Right kidney (tissue), 1 donor: ENCODE measurements at regions not wholly inside any gene's neighbourhood (a gene's known extent, or its start where the extent isn't known, plus 50 kb on each side); places are given as distances from the start of the nearest gene placed in this dataset.
"Not testable (repeated sequence)": the region's sequence is repeated elsewhere in the genome, so short reads cannot be mapped to it uniquely, and the experiment has no call there.

Experiments used
- DNase-seq: peaks from one replicate; pipeline ENCODE4 v3.0.0-alpha.2; 2016

GRCh38 chr13:68784275-68784674, 1323.4 kb upstream of the ATXN8OS start:
- DNase-seq = no peak

DNA sequence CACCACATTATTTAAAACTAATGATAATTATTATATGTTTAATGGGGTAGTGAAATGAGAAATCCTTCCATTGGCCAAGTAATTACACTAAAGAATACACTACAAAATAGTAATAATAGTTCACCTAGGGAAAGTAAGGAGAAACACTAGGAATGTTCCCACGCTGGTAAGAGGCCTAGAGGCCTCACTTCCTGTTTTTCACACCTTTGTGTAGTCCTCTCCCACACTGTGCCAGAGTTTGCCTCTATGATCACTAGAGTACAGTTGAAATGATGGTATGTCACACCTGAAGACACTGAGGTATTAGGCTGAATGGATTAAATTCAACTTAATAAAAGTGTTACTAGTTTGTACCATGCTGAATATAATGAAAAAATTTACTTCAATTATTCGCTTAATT, 1348.0 kb upstream of the ATXN8OS start:
- no peak for DNase-seq

DNA sequence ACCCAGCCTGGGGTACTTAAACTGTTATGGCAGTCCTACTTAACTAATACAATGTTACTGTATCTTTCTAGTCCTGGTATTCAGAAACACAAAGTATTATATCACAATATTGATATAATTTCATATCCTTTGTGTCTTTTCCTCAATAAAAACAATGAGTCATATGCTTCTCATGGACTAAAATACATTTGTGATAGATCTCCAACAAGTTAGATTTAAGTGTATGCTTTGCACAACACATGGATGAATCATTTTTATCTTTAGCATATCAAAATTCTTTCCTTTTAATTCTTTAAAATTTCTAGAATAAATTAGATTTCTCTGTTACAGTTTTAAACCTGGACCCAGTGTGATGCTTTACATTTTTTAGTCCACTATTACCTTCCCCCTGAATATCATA, 1357.8 kb upstream of the ATXN8OS start:
- no peak for DNase-seq

- DNase-seq = no peak
Observed at GRCh38 chr13:68748038-68748437, 1359.6 kb upstream of the ATXN8OS start.

DNA sequence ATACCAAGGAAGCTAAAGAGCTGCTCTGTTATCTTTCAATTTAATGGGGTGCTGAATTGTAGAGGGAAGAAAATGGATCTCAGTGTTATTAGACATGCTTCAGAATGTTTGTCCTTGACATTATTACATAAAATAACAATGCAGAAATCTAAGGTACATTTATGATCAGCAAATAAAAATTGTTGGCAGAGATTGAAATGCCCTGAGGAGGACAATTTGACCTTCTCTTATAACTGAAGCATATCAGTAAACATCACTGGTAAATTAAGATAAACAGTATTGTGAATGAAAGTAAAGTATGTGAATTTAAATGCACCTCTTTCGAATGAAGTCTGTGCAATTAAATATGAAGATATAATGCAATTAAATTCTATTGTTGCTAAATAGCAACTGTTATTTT, 1362.1 kb upstream of the ATXN8OS start:
- no peak for DNase-seq

DNA sequence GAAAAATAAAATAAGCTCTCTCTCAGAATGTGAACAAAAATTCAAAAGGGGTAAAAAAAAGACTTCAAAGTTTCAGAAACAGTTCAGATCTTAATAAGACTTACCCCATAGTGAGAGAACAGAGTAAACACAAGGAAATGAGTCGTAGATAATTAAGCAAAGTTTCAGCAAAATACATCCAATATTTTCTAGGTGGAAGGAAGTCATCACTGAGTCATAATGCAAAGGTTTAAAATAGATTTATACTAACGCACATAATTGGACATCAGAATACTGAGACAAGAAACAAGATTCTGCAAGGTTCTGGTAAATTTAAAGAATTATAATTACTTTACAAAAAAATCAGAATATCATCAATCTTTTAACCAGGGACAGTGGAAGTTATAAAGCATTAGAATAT, 1370.7 kb upstream of the ATXN8OS start:
- DNase-seq = no peak

- DNase-seq = no peak
Observed at GRCh38 chr13:68727798-68728197, 1379.8 kb upstream of the ATXN8OS start.

DNA sequence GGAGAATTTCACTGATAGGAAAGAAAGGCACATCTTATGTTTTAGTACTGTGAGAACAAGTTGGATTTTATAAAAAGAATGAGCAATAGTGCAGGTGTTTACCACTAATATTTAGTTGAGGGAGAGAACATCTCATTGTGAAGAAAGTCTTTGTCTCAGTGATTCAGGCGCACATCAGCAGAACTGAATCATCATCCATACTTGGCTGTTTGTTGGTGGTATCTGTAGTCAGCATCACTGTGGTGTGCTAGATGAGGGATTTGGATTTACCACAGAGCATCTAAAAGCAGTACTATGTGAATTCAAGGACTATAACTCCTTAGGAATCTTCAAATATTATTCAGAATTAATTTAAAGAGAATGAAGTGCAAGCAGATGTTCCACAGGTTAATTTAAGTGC, 1380.5 kb upstream of the ATXN8OS start:
- DNase-seq = no peak

- DNase-seq = no peak
Observed at GRCh38 chr13:68719815-68720214, 1387.8 kb upstream of the ATXN8OS start.

GRCh38 chr13:68715651-68716050, 1392.0 kb upstream of the ATXN8OS start:
- DNase-seq = no peak

DNA sequence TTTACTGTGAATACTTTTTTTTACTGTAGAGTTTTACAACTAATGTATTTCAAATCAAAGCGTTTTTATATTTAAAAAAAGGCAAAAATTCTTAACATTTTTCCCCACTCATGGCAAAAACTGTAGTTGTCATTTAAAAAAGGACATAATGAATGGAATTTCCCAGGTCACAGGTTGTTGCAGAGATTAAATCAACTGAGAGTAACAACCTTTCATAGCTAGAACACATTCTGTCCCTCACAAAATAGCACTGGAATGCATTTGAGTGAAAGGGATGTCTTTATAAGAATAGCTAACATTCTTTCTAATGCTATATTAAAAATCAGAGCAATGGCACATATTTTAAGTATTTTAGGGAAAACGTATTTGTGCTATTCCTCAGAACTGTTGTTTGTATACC, 1393.3 kb upstream of the ATXN8OS start:
- no peak for DNase-seq

- DNase-seq = no peak
Observed at GRCh38 chr13:68713394-68713793, 1394.2 kb upstream of the ATXN8OS start.

DNA sequence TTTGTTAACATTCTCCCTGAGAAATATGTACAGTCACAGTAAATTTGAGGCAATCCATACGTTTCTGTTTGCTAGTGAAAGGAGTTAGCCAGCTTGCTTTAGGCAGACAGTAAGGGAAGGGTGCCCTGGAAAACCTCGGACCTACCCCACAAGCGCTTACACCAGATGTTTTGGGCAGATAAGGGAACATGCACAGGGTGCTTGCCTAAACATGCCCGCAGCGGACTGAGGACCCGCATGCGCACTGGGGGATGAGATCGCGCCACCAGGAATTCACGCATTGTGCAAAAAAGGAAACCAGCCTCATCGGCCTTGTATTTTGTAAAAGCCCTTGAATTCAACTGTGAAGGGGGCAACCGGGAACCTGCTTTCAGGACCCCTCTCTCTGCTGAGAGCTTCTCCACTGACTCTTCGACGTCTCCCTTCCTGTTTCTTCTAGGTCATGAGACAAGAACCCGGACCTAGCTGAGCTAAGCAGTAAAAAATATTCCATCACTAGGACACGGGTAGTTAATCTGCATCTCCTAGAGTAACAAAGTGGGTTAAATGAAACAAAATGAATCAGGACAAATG, 1399.2 kb upstream of the ATXN8OS start:
- DNase-seq = no peak

DNA sequence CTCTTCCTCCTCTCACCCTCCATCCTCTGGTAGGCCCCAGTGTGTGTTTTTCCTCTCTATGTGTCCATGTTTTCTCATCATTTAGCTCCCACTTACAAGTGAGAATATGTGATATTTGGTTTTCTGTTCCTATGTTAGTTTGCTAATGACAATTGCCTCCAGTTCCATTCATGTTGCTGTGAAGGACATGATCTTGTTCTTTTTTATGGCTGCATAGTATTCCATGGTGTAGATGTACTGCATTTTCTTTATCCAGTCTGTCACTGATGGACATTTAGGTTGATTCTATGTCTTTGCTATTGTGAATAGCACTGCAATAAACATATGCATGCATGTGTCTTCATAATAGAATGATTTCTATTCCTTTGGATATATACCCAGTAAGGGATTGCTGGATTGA, 1401.6 kb upstream of the ATXN8OS start:
- not testable (repeated sequence) for DNase-seq

GRCh38 chr13:68697551-68697950, 1410.1 kb upstream of the ATXN8OS start:
- DNase-seq = no peak

GRCh38 chr13:68696907-68697306, 1410.7 kb upstream of the ATXN8OS start:
- DNase-seq = no peak

- DNase-seq = no peak
Observed at GRCh38 chr13:68692049-68692448, 1415.6 kb upstream of the ATXN8OS start.

- no peak for DNase-seq
Observed at GRCh38 chr13:68690567-68690966, 1417.1 kb upstream of the ATXN8OS start.

DNA sequence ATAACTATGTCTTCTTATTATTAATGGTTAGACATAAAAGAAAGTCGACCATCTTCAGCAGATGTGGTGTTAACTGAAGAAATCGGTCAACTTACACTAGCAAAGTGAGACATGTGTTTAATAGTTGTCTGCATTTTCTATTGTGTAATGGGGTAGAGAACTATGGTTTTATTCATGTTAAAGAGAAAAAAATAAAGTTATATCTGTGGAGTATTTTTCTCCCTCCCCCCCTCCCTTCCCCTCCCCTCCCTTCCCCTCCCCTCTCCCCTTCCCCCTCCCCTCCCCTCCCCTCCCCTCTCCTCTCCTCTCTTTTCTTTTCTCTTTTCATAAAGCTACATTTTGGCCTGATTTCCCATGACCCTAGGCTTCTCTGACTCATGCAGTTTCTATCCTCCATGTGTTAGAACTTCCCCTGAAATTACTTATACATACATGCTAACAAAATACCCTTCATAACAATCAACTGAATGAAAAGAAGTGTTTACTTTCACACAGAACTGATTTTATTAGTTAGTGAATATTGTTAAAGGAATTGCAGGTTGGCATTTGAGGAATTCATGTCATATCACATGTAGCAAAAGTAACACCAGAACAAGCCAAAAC, 1431.0 kb upstream of the ATXN8OS start:
- no peak for DNase-seq

DNA sequence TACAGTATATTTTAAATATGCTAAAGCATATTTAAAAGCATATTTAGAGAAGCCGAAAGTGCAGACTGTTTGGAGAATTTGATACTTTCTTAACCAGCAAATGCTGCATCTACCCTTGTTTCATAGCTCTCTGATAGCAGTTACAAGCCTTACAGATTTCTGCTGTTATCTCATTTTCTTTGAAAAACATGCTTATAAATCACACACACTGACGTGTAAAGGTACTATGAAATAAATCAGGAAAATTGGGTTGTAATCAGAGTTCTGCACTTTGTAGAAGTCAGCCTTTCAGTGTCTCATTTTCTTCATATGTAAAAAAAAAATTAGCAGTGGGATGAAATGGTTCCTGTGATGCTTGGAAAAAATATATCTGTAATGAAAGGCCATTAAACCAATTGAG, 1432.4 kb upstream of the ATXN8OS start:
- no peak for DNase-seq

DNA sequence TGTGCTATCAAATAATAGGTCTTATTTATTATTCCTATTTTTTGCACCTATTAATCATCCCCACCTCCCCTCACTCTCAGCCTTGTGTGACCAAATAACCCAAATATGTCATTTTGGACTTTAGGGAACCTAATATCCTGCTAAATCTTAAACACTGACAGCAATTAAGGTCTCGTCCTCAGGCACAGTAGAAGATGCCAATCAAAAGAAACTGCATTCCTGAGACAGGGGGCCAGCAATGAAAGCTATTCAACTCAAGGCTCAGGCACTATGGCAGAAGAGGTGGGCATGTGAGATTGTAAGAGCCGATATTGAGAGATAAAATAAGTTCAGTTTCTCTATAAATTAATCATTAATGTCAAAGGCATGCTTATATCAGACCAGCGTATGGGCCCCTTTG, 1437.7 kb upstream of the PCDH9 start:
- no peak for DNase-seq

- DNase-seq = no peak
Observed at GRCh38 chr13:68666774-68667397, 1436.8 kb upstream of the PCDH9 start.

DNA sequence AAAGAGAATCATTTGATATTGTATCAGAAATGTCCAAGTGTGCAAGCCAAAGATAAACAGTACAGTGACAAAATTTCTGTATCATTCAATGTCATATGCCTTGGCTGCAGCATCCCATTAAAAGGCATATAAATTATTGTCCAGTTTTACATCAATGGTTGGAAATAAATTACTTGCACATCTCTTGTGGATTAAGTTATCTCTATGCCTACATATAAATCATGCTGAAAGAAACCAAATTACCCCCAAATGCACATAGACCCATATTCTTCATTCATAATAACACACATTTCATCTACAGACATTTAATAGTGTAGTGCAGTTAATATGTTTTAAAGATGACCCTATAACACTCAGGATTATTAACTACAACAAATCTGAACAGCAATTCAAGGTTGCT, 1415.7 kb upstream of the PCDH9 start:
- DNase-seq = no peak

DNA sequence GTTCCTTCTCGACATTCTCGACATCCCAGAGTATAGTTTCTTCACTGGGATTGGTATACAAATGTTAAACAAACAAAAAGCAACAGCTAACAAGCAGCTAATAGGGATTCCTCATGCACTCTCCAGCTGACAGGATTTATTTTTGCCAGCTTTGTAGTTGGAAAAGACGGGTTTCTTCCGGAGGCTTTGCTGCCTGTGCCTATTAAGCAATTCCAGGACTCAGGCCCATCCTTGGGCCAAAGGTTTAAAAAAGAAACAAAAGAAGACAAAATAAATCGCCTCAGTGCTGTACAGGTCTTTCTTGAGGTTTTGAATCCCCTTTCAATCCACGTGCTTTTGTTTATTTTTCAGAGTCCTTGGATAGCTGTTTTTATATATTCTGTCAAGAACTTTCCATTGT, 1414.5 kb upstream of the PCDH9 start:
- no peak for DNase-seq
